ENCODE measurements at regions not wholly inside any gene's neighbourhood (a gene's known extent, or its start where the extent isn't known, plus 50 kb on each side); places are given as distances from the start of the nearest gene placed in this dataset.
"Not testable (repeated sequence)": the region's sequence is repeated elsewhere in the genome, so short reads cannot be mapped to it uniquely, and the experiment has no call there.

- no peak overlapping the region for H3K4me3 Mint-ChIP-seq
- H3K9me3 ChIP-seq (replicated peaks in 1 of 2; ENCODE audit: control insufficient read depth in 1 of 2, insufficient read depth in 1 of 2, low read length in 2 of 2) = no peaks in the 10 kb centered on the region
- H3K9me3 Mint-ChIP-seq = peaks cover 0 to 5% (median 0%) of the 10 kb centered on the region in 7 donors
- no peaks in the 10 kb centered on the region for H4K20me1 ChIP-seq (ENCODE audit: insufficient read depth, low read length)
- H3K36me3 ChIP-seq (replicated peaks in 1 of 2; ENCODE audit: control insufficient read depth in 1 of 2, insufficient read depth in 2 of 2, low read length in 2 of 2) = no peaks in the 10 kb centered on the region
- H3K9ac ChIP-seq (ENCODE audit: insufficient read depth, low read length, poor library complexity, severe bottlenecking) = no peak overlapping the region
- no peak overlapping the region for H3K4me3 ChIP-seq (replicated peaks in 1 of 3; ENCODE audit: low read depth in 2 of 3, low read length in 3 of 3)
- H3K4me2 ChIP-seq (replicated peaks; ENCODE audit: extremely low read depth, low read length, poor library complexity, severe bottlenecking) = no peak overlapping the region
- peak in 1 of 3 donors; percentile 7 for DNase-seq
- H3K27me3 Mint-ChIP-seq (ENCODE audit: low read depth in 3 of 3) = peaks cover 16 to 32% (median 18%) of the 10 kb centered on the region in 3 donors
- no peaks in the 10 kb centered on the region for H3K36me3 Mint-ChIP-seq
- no peak overlapping the region for H2AFZ ChIP-seq (ENCODE audit: insufficient read depth, low read depth, low read length, poor library complexity, severe bottlenecking)
- peaks cover 4% of the 10 kb centered on the region in 2 donors for H3K27me3 ChIP-seq (ENCODE audit: control insufficient read depth in 2 of 2, insufficient read depth in 2 of 2, low read length in 2 of 2)
- no peaks in the 10 kb centered on the region for H3K4me1 ChIP-seq (ENCODE audit: control insufficient read depth in 1 of 2, insufficient read depth in 2 of 2, low read length in 2 of 2)
- H3K79me2 ChIP-seq (ENCODE audit: insufficient read depth, low read length) = no peaks in the 10 kb centered on the region
- H3K27ac ChIP-seq (ENCODE audit: low read depth in 1 of 2, low read length in 2 of 2) = no peak overlapping the region
- H3K27ac Mint-ChIP-seq = peak overlapping the region in 1 of 7 donors; percentile 18
- intact Hi-C loops (cut with micrococcal nuclease) = no loop called here
- H3K4me1 Mint-ChIP-seq = peaks cover 5% of the 10 kb centered on the region
- no CpG with 5 or more reads among the region's 2 CpGs for WGBS (ENCODE audit: insufficient coverage)
- TF ChIP-seq CTCF (IDR thresholded peaks at IDR 0.05) = no peak
Measured at GRCh38 chr14:92225731-92226130, 97.2 kb upstream of the SLC24A4 start.

GRCh38 chr14:92226166-92226565 lies 96.8 kb upstream of the SLC24A4 start:
- H3K4me2 ChIP-seq (replicated peaks; ENCODE audit: extremely low read depth, low read length, poor library complexity, severe bottlenecking); H2AFZ ChIP-seq (ENCODE audit: insufficient read depth, low read depth, low read length, poor library complexity, severe bottlenecking); H4K20me1 ChIP-seq (ENCODE audit: insufficient read depth, low read length); H3K4me3 ChIP-seq (replicated peaks in 1 of 3; ENCODE audit: low read depth in 2 of 3, low read length in 3 of 3); H3K9me3 ChIP-seq (replicated peaks in 1 of 2; ENCODE audit: control insufficient read depth in 1 of 2, insufficient read depth in 1 of 2, low read length in 2 of 2); intact Hi-C loops (cut with micrococcal nuclease); H3K36me3 Mint-ChIP-seq; H3K9ac ChIP-seq (ENCODE audit: insufficient read depth, low read length, poor library complexity, severe bottlenecking); H3K9me3 Mint-ChIP-seq; H3K79me2 ChIP-seq (ENCODE audit: insufficient read depth, low read length); H3K27ac ChIP-seq (ENCODE audit: low read depth in 1 of 2, low read length in 2 of 2); H3K4me1 ChIP-seq (ENCODE audit: control insufficient read depth in 1 of 2, insufficient read depth in 2 of 2, low read length in 2 of 2); H3K4me1 Mint-ChIP-seq; H3K27ac Mint-ChIP-seq; DNase-seq; H3K27me3 ChIP-seq (ENCODE audit: control insufficient read depth in 2 of 2, insufficient read depth in 2 of 2, low read length in 2 of 2); H3K36me3 ChIP-seq (replicated peaks in 1 of 2; ENCODE audit: control insufficient read depth in 1 of 2, insufficient read depth in 2 of 2, low read length in 2 of 2): not testable (repeated sequence)
- TF ChIP-seq CTCF (IDR thresholded peaks at IDR 0.05) = peak; percentile 31
- peak overlapping the region in 1 of 2 donors; percentile 77 for H3K4me3 Mint-ChIP-seq
- H3K27me3 Mint-ChIP-seq (ENCODE audit: low read depth in 3 of 3) = peaks cover 16 to 33% (median 16%) of the 10 kb centered on the region in 3 donors
